Keratinocyte (primary cell): ENCODE measurements at regions not wholly inside any gene's neighbourhood (a gene's known extent, or its start where the extent isn't known, plus 50 kb on each side); places are given as distances from the start of the nearest gene placed in this dataset.
"Not testable (repeated sequence)": the region's sequence is repeated elsewhere in the genome, so short reads cannot be mapped to it uniquely, and the experiment has no call there.

ENCODE experiments used
- DNase-seq: peaks from one replicate; pipeline ENCODE4 v3.0.0-alpha.2; 2011; ENCODE audit warnings: low read depth, missing footprints, low spot score
- FAIRE-seq: peaks from 2 replicates; lab custom pipeline; 2011; peaks lifted over from hg19 to GRCh38; lab: Jason Lieb, UNC
- H2AFZ ChIP-seq: 2 replicates; pipeline ENCODE4 v1.6.0; 2012; ENCODE audit warnings: low read length, control low read depth, inconsistent platforms; ENCODE audit not compliant: control insufficient read depth
- H3K27ac ChIP-seq: 2 replicates; pipeline ENCODE4 v1.5.1; 2011; ENCODE audit warnings: low read length; ENCODE audit not compliant: control insufficient read depth, insufficient read depth
- H3K27me3 ChIP-seq: 3 replicates; pipeline ENCODE4 v1.6.0; 2011; ENCODE audit warnings: low read length; ENCODE audit not compliant: control insufficient read depth, insufficient read depth; ENCODE audit errors: extremely low read depth
- H3K36me3 ChIP-seq, 2 experiments: 2 replicates in 1 of 2; 3 replicates in 1 of 2; pipeline ENCODE4 v1.5.1; 2011; ENCODE audit warnings: low read length in 2 of 2, mild to moderate bottlenecking in 1 of 2; ENCODE audit not compliant: control insufficient read depth in 2 of 2, insufficient read depth in 2 of 2; ENCODE audit errors: extremely low read depth in 1 of 2
- H3K4me1 ChIP-seq: 3 replicates; pipeline ENCODE4 v1.5.1; 2011; ENCODE audit warnings: low read length; ENCODE audit not compliant: control insufficient read depth, insufficient read depth; ENCODE audit errors: extremely low read depth
- H3K4me2 ChIP-seq: 3 replicates; pipeline ENCODE4 v1.6.0; 2011; ENCODE audit warnings: low read depth, low read length; ENCODE audit not compliant: control insufficient read depth, insufficient read depth; ENCODE audit errors: extremely low read depth
- H3K4me3 ChIP-seq, 3 experiments: fragments of 200-600 bp in 1 of 3; sonication (generic) in 1 of 3; 2 replicates in 2 of 3; 3 replicates in 1 of 3; pipeline ENCODE4 v1.5.1; 2011 to 2016; ENCODE audit warnings: low read length in 3 of 3, mild to moderate bottlenecking in 3 of 3, control low read depth in 2 of 3, inconsistent platforms in 1 of 3, low read depth in 1 of 3, mixed read lengths in 1 of 3, mixed run types in 1 of 3, moderate library complexity in 1 of 3; ENCODE audit not compliant: control insufficient read depth in 2 of 3, insufficient read depth in 2 of 3; ENCODE audit errors: extremely low read depth in 1 of 3
- H3K79me2 ChIP-seq: 2 replicates; pipeline ENCODE4 v1.6.0; 2012; ENCODE audit warnings: low read length; ENCODE audit not compliant: control insufficient read depth, insufficient read depth
- H3K9ac ChIP-seq: 3 replicates; pipeline ENCODE4 v1.6.0; 2011; ENCODE audit warnings: low read length; ENCODE audit not compliant: control insufficient read depth, insufficient read depth; ENCODE audit errors: extremely low read depth
- H3K9me1 ChIP-seq: 3 replicates; pipeline ENCODE4 v1.6.0; 2011; ENCODE audit warnings: low read length; ENCODE audit not compliant: control insufficient read depth, insufficient read depth; ENCODE audit errors: extremely low read depth
- H3K9me3 ChIP-seq: 2 replicates; pipeline ENCODE4 v1.5.1; 2012; ENCODE audit warnings: low read depth, low read length; ENCODE audit not compliant: control insufficient read depth
- H4K20me1 ChIP-seq: 3 replicates; pipeline ENCODE4 v1.6.0; 2011; ENCODE audit warnings: low read length; ENCODE audit not compliant: control insufficient read depth, insufficient read depth; ENCODE audit errors: extremely low read depth
- CTCF ChIP-seq, 3 experiments: IDR thresholded peaks in 1 of 3; conservative IDR thresholded peaks in 1 of 3; optimal IDR thresholded peaks in 1 of 3; 2 replicates in 2 of 3; 3 replicates in 1 of 3; pipeline versions ENCODE3 to v1.5.1; 2011; ENCODE audit warnings: low read length in 3 of 3, mild to moderate bottlenecking in 3 of 3, moderate library complexity in 2 of 3, control low read depth in 1 of 3, inconsistent platforms in 1 of 3; ENCODE audit not compliant: insufficient read depth in 2 of 3; ENCODE audit errors: extremely low read depth in 1 of 3
- EZH2 ChIP-seq: IDR thresholded peaks from one replicate; pipeline ENCODE4 v1.6.1; 2012; ENCODE audit warnings: inconsistent platforms, mild to moderate bottlenecking, low read length, moderate library complexity
- dilution Hi-C: fragments of 300-500 bp; cut with MboI; formaldehyde crosslinking; loops from one replicate; pipeline ENCODE4 v1.7.0; 2020; ENCODE audit warnings: low sequenced_read_pairs; ENCODE audit not compliant: extremely low pct_ligation_motif_present

DNA sequence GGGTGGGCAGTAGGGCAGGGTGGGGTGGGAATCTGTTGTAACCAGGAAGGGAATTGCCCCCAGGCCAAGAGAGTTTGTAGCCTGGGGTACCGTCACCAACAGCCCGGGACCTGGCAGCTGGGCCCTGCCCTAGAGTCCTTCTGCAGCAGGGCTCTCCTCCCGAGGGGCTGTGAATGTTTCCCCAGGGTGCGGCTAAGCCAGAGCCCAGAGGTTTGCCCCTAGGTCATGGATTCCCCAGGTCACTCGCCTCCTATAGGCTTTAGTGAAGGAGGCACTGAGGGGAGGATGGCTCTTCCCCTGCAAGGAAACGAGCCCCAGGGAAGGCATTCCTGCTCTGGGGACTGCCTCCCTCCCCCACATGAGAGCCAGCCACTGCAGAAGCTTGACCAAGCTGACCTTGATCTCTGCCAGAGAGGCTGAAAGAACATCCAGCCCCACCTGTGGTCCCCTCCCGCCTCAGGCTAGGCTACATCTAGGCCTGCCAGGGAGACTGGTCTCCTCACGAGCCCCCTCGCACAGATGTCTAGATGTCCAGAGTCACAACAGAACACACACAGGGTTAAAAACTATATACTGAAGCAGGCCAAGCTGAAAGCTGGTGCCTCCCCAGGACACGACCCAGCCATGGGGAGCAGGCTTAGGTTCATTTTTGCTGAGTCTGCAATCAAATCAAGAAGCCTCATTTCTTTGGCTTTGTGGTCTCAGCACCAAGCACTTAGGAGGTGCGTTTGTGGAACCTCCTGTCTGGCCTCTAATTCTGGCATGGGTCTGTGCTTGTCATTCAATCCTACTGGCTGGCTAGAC lies 69.1 kb upstream of the TAMM41 start:
- DNase-seq: no peak
- dilution Hi-C loops: no loop called here
- H4K20me1 ChIP-seq: no peaks in the 10 kb centered on the region
- no peak overlapping the region for H2AFZ ChIP-seq
- H3K9me3 ChIP-seq: no peaks in the 10 kb centered on the region
- FAIRE-seq: no peak
- no peak for TF ChIP-seq EZH2
- no peak overlapping the region for H3K4me3 ChIP-seq
- H3K9me1 ChIP-seq: no peaks in the 10 kb centered on the region
- H3K27ac ChIP-seq: no peak overlapping the region
- H3K4me2 ChIP-seq: no peak overlapping the region
- H3K79me2 ChIP-seq: no peaks in the 10 kb centered on the region
- no peaks in the 10 kb centered on the region for H3K4me1 ChIP-seq
- H3K36me3 ChIP-seq: no peaks in the 10 kb centered on the region
- no peak overlapping the region for H3K9ac ChIP-seq
- H3K27me3 ChIP-seq: no peaks in the 10 kb centered on the region

DNA sequence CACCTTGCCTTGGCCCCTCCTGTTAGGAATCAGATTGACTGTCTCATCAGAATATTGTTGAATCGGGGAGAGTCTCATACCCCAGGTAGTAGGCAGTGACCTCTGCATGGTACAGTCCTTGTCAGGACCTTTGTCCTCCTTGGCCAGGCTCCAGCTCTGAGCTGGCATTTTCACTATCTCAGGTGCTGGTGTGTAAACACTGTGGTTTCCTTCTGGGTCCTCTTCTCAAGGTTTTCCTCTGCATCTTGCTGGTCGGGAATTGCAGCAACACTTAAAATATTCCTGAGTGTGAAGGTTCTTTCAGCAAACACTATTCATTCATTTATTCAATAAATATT lies 69.7 kb upstream of the TAMM41 start:
- dilution Hi-C loops: not testable (repeated sequence)

GRCh38 chr3:11917051-11917450 lies 70.4 kb upstream of the TAMM41 start:
- H3K27ac ChIP-seq: no peak overlapping the region
- TF ChIP-seq CTCF (optimal IDR thresholded peaks at IDR 0.05 in 1 of 3, IDR thresholded peaks at IDR 0.05 in 1 of 3, conservative IDR thresholded peaks at IDR 0.05 in 1 of 3; ENCODE audit: extremely low read depth in 1 of 3, insufficient read depth in 2 of 3, low read length in 3 of 3) (no peak), EZH2 (no peak)
- dilution Hi-C loops: no loop called here
- no peaks in the 10 kb centered on the region for H3K9me3 ChIP-seq
- no peaks in the 10 kb centered on the region for H4K20me1 ChIP-seq
- no peaks in the 10 kb centered on the region for H3K9me1 ChIP-seq
- H3K79me2 ChIP-seq: no peaks in the 10 kb centered on the region
- H2AFZ ChIP-seq: no peak overlapping the region
- DNase-seq: no peak
- H3K4me2 ChIP-seq: no peak overlapping the region
- H3K9ac ChIP-seq: no peak overlapping the region
- no peaks in the 10 kb centered on the region for H3K27me3 ChIP-seq
- no peak overlapping the region for H3K4me3 ChIP-seq
- no peak for FAIRE-seq
- H3K36me3 ChIP-seq: no peaks in the 10 kb centered on the region
- H3K4me1 ChIP-seq: no peaks in the 10 kb centered on the region

More for the DNA sequence above, 69.7 kb upstream of the TAMM41 start:
- H3K4me1 ChIP-seq, H2AFZ ChIP-seq, DNase-seq, H3K27me3 ChIP-seq, FAIRE-seq, H3K4me2 ChIP-seq, H3K27ac ChIP-seq, H3K79me2 ChIP-seq, H3K9me1 ChIP-seq, H4K20me1 ChIP-seq, H3K9me3 ChIP-seq, H3K4me3 ChIP-seq, H3K9ac ChIP-seq, H3K36me3 ChIP-seq: not testable (repeated sequence)
